Duodenal mucosa (tissue), 2 donors: ENCODE measurements at regions not wholly inside any gene's neighbourhood (a gene's known extent, or its start where the extent isn't known, plus 50 kb on each side); places are given as distances from the start of the nearest gene placed in this dataset.

Experiments used
- H3K27ac ChIP-seq: one replicate; pipeline ENCODE4 v1.7.0; 2013; ENCODE audit warnings: low read depth, low read length
- H3K27me3 ChIP-seq, 2 donors: one replicate each; pipeline ENCODE4 v1.7.0; 2013; ENCODE audit warnings: low read length in 2 of 2, control low read depth in 1 of 2; ENCODE audit not compliant: insufficient read depth in 2 of 2, control insufficient read depth in 1 of 2
- H3K36me3 ChIP-seq, 2 donors: one replicate each; pipeline ENCODE4 v1.7.0; 2013; ENCODE audit warnings: low read length in 2 of 2, control low read depth in 1 of 2; ENCODE audit not compliant: insufficient read depth in 2 of 2, control insufficient read depth in 1 of 2
- H3K4me1 ChIP-seq, 2 donors: one replicate each; pipeline ENCODE4 v1.7.0; 2013; ENCODE audit warnings: low read length in 2 of 2, control low read depth in 1 of 2; ENCODE audit not compliant: insufficient read depth in 2 of 2, control insufficient read depth in 1 of 2
- H3K4me3 ChIP-seq, 2 donors: one replicate each; pipeline ENCODE4 v1.7.0; 2013; ENCODE audit warnings: low read length in 2 of 2, low read depth in 1 of 2
- H3K9ac ChIP-seq, 2 donors: one replicate each; pipeline ENCODE4 v1.7.0; 2013; ENCODE audit warnings: low read length in 2 of 2, low read depth in 1 of 2
- H3K9me3 ChIP-seq, 2 donors: one replicate each; pipeline ENCODE4 v1.7.0; 2013; ENCODE audit warnings: low read length in 2 of 2, control low read depth in 1 of 2; ENCODE audit not compliant: control insufficient read depth in 1 of 2

- Histone ChIP-seq H3K9ac (no peak overlapping the region), H3K4me1 (no peaks in the 10 kb centered on the region), H3K27me3 (no peaks in the 10 kb centered on the region), H3K9me3 (no peaks in the 10 kb centered on the region), H3K27ac (no peak overlapping the region), H3K4me3 (no peak overlapping the region), H3K36me3 (no peaks in the 10 kb centered on the region)
Measured at GRCh38 chr2:238694136-238694755, 153.6 kb upstream of the TWIST2 start.

- Histone ChIP-seq H3K27me3 (no peaks in the 10 kb centered on the region), H3K27ac (no peak overlapping the region), H3K4me1 (no peaks in the 10 kb centered on the region), H3K36me3 (no peaks in the 10 kb centered on the region), H3K4me3 (no peak overlapping the region), H3K9me3 (no peaks in the 10 kb centered on the region), H3K9ac (no peak overlapping the region)
Measured at GRCh38 chr2:238694922-238695321, 153.0 kb upstream of the TWIST2 start.

- no peaks in the 10 kb centered on the region for H3K9me3 ChIP-seq
- H3K27me3 ChIP-seq: no peaks in the 10 kb centered on the region
- H3K27ac ChIP-seq: no peak overlapping the region
- H3K36me3 ChIP-seq: no peaks in the 10 kb centered on the region
- no peak overlapping the region for H3K9ac ChIP-seq
- no peak overlapping the region for H3K4me3 ChIP-seq
- H3K4me1 ChIP-seq: no peaks in the 10 kb centered on the region
Measured at GRCh38 chr2:238695538-238695937, 152.3 kb upstream of the TWIST2 start.

- Histone ChIP-seq H3K4me3 (no peak overlapping the region), H3K27me3 (no peaks in the 10 kb centered on the region), H3K4me1 (no peaks in the 10 kb centered on the region), H3K9me3 (no peaks in the 10 kb centered on the region), H3K36me3 (no peaks in the 10 kb centered on the region), H3K9ac (no peak overlapping the region), H3K27ac (no peak overlapping the region)
Measured at GRCh38 chr2:238696331-238696730, 151.6 kb upstream of the TWIST2 start.

- H3K36me3 ChIP-seq: no peaks in the 10 kb centered on the region
- no peak overlapping the region for H3K9ac ChIP-seq
- H3K9me3 ChIP-seq: no peaks in the 10 kb centered on the region
- H3K27ac ChIP-seq: no peak overlapping the region
- no peak overlapping the region for H3K4me3 ChIP-seq
- H3K4me1 ChIP-seq: no peaks in the 10 kb centered on the region
- H3K27me3 ChIP-seq: no peaks in the 10 kb centered on the region
Measured at GRCh38 chr2:238696786-238697185, 151.1 kb upstream of the TWIST2 start.

- Histone ChIP-seq H3K9me3 (no peaks in the 10 kb centered on the region), H3K4me1 (no peaks in the 10 kb centered on the region), H3K4me3 (no peak overlapping the region), H3K27me3 (no peaks in the 10 kb centered on the region), H3K9ac (no peak overlapping the region), H3K36me3 (no peaks in the 10 kb centered on the region), H3K27ac (no peak overlapping the region)
Measured at GRCh38 chr2:238697193-238698071, 150.5 kb upstream of the TWIST2 start.

- Histone ChIP-seq H3K4me3 (no peak overlapping the region), H3K4me1 (no peaks in the 10 kb centered on the region), H3K36me3 (no peaks in the 10 kb centered on the region), H3K27ac (no peak overlapping the region), H3K9ac (no peak overlapping the region), H3K9me3 (no peaks in the 10 kb centered on the region), H3K27me3 (no peaks in the 10 kb centered on the region)
Measured at GRCh38 chr2:238698072-238698352, 149.9 kb upstream of the TWIST2 start.

GRCh38 chr2:238698451-238699306 lies 149.2 kb upstream of the TWIST2 start:
- H3K27me3 ChIP-seq: no peaks in the 10 kb centered on the region
- no peaks in the 10 kb centered on the region for H3K4me1 ChIP-seq
- H3K9ac ChIP-seq: no peak overlapping the region
- H3K4me3 ChIP-seq: no peak overlapping the region
- H3K36me3 ChIP-seq: no peaks in the 10 kb centered on the region
- H3K9me3 ChIP-seq: no peaks in the 10 kb centered on the region
- H3K27ac ChIP-seq: no peak overlapping the region

- no peak overlapping the region for H3K9ac ChIP-seq
- H3K36me3 ChIP-seq: no peaks in the 10 kb centered on the region
- H3K27ac ChIP-seq: no peak overlapping the region
- H3K9me3 ChIP-seq: no peaks in the 10 kb centered on the region
- H3K27me3 ChIP-seq: no peaks in the 10 kb centered on the region
- H3K4me1 ChIP-seq: no peaks in the 10 kb centered on the region
- H3K4me3 ChIP-seq: no peak overlapping the region
Measured at GRCh38 chr2:238699307-238700116, 148.4 kb upstream of the TWIST2 start.
